SH-SY5Y (cell line): ENCODE measurements at regions not wholly inside any gene's neighbourhood (a gene's known extent, or its start where the extent isn't known, plus 50 kb on each side); places are given as distances from the start of the nearest gene placed in this dataset.

Experiments
- GATA2 ChIP-seq: IDR thresholded peaks from 2 replicates; pipeline ENCODE4 v1.6.1; 2011; ENCODE audit warnings: mild to moderate bottlenecking, low read depth, low read length
- GATA3 ChIP-seq: IDR thresholded peaks from 2 replicates; pipeline ENCODE4 v1.6.1; 2011; ENCODE audit warnings: low read depth, mild to moderate bottlenecking, low read length, moderate library complexity

DNA sequence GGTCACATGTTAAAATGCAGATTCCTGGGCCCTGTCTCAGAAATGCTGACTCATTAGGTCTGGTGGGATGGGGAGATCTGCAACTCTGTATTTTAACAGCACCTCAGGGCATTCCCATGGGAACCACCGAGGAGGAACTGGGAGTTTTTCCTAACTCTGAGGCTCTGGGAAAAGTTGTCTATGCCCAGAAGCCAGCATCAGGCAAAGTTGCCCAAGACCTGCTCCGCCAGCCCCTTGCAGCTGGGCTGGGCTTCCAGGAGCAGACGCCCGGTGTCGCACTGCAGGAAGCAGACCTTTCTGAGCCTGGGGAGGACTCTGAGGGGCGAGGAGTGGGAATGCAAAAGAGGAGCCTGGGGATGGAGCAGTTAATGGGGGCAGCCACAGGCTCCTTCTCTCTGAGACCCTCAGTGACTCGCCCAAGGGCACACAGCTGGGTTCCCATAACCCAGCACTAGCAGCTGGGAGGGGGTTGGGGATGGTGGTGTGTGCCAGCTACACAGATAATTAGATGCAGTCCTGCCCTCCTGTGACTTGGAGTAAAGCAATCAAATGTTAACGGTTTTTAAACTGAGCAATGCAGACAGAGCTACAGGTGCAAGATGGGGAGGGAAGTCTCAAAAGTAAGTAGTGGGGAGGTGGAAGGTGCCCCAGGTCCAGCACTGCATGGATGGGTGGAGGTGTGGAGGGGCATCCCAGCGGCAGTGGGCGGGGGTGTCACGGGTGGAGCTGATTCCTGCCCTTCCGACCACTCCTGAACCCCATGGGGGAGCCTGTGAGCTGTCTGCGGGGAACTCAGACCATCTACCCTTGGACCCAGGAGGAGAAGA, 100.4 kb downstream of the LSM3 start:
- no peak for TF ChIP-seq GATA2
- no peak for TF ChIP-seq GATA3
